ENCODE measurements at regions not wholly inside any gene's neighbourhood (a gene's known extent, or its start where the extent isn't known, plus 50 kb on each side); places are given as distances from the start of the nearest gene placed in this dataset.
"Not testable (repeated sequence)": the region's sequence is repeated elsewhere in the genome, so short reads cannot be mapped to it uniquely, and the experiment has no call there.

- Mint-ChIP-seq H3K9me3 (ENCODE audit: unreplicated experiment) (peaks cover 50% of the 10 kb centered on the region), H3K27me3 (ENCODE audit: unreplicated experiment) (peaks cover 23% of the 10 kb centered on the region), H3K36me3 (ENCODE audit: low read depth, unreplicated experiment) (peaks cover 22% of the 10 kb centered on the region)
- not testable (repeated sequence) for H3K4me3 Mint-ChIP-seq (ENCODE audit: unreplicated experiment); H3K27ac Mint-ChIP-seq (ENCODE audit: unreplicated experiment); DNase-seq (ENCODE audit: low spot score); H3K4me1 Mint-ChIP-seq (ENCODE audit: unreplicated experiment)
These were observed 128.4 kb upstream of the FOXD4L5 start for GRCh38 chr9:65413371-65413770.

GRCh38 chr9:65411901-65412300 is 126.9 kb upstream of the FOXD4L5 start:
- H3K9me3 Mint-ChIP-seq (ENCODE audit: unreplicated experiment), result peaks cover 60% of the 10 kb centered on the region
- no peak for DNase-seq (ENCODE audit: low spot score)
- peaks cover 29% of the 10 kb centered on the region for H3K36me3 Mint-ChIP-seq (ENCODE audit: low read depth, unreplicated experiment)
- no peak for TF ChIP-seq CTCF (IDR thresholded peaks at IDR 0.05; ENCODE audit: unreplicated experiment)
- H3K27ac Mint-ChIP-seq (ENCODE audit: unreplicated experiment), result no peak overlapping the region
- peaks cover 31% of the 10 kb centered on the region for H3K27me3 Mint-ChIP-seq (ENCODE audit: unreplicated experiment)
- H3K4me1 Mint-ChIP-seq (ENCODE audit: unreplicated experiment), result no peaks in the 10 kb centered on the region
- H3K4me3 Mint-ChIP-seq (ENCODE audit: unreplicated experiment), result no peak overlapping the region

- H3K27ac Mint-ChIP-seq (ENCODE audit: unreplicated experiment), result no peak overlapping the region
These were observed 126.3 kb upstream of the FOXD4L5 start for GRCh38 chr9:65411336-65411735.

GRCh38 chr9:65410926-65411325 is 125.9 kb upstream of the FOXD4L5 start:
- H3K27me3 Mint-ChIP-seq (ENCODE audit: unreplicated experiment), result peaks cover 32% of the 10 kb centered on the region
- H3K27ac Mint-ChIP-seq (ENCODE audit: unreplicated experiment), result no peak overlapping the region
- no peak overlapping the region for H3K4me3 Mint-ChIP-seq (ENCODE audit: unreplicated experiment)
- TF ChIP-seq CTCF (IDR thresholded peaks at IDR 0.05; ENCODE audit: unreplicated experiment), result no peak
- H3K4me1 Mint-ChIP-seq (ENCODE audit: unreplicated experiment), result no peaks in the 10 kb centered on the region
- peaks cover 60% of the 10 kb centered on the region for H3K9me3 Mint-ChIP-seq (ENCODE audit: unreplicated experiment)
- DNase-seq (ENCODE audit: low spot score), result no peak
- H3K36me3 Mint-ChIP-seq (ENCODE audit: low read depth, unreplicated experiment), result peaks cover 32% of the 10 kb centered on the region

More at GRCh38 chr9:65411336-65411735, 126.3 kb upstream of the FOXD4L5 start:
- Mint-ChIP-seq H3K4me3 (ENCODE audit: unreplicated experiment) (no peak overlapping the region), H3K4me1 (ENCODE audit: unreplicated experiment) (no peaks in the 10 kb centered on the region), H3K27me3 (ENCODE audit: unreplicated experiment) (peaks cover 31% of the 10 kb centered on the region), H3K36me3 (ENCODE audit: low read depth, unreplicated experiment) (peaks cover 29% of the 10 kb centered on the region), H3K9me3 (ENCODE audit: unreplicated experiment) (peaks cover 60% of the 10 kb centered on the region)
- TF ChIP-seq CTCF (IDR thresholded peaks at IDR 0.05; ENCODE audit: unreplicated experiment), result no peak
- no peak for DNase-seq (ENCODE audit: low spot score)

- Mint-ChIP-seq H3K36me3 (ENCODE audit: low read depth, unreplicated experiment) (peaks cover 23% of the 10 kb centered on the region), H3K9me3 (ENCODE audit: unreplicated experiment) (peaks cover 53% of the 10 kb centered on the region), H3K27ac (ENCODE audit: unreplicated experiment) (no peak overlapping the region), H3K4me3 (ENCODE audit: unreplicated experiment) (no peak overlapping the region), H3K27me3 (ENCODE audit: unreplicated experiment) (peaks cover 33% of the 10 kb centered on the region), H3K4me1 (ENCODE audit: unreplicated experiment) (no peaks in the 10 kb centered on the region)
- TF ChIP-seq CTCF (IDR thresholded peaks at IDR 0.05; ENCODE audit: unreplicated experiment), result no peak
- DNase-seq (ENCODE audit: low spot score), result no peak
These were observed 124.5 kb upstream of the FOXD4L5 start for GRCh38 chr9:65409471-65409980.

- not testable (repeated sequence) for DNase-seq (ENCODE audit: low spot score); H3K4me3 Mint-ChIP-seq (ENCODE audit: unreplicated experiment); H3K4me1 Mint-ChIP-seq (ENCODE audit: unreplicated experiment); H3K27ac Mint-ChIP-seq (ENCODE audit: unreplicated experiment)
- Mint-ChIP-seq H3K9me3 (ENCODE audit: unreplicated experiment) (peaks cover 48% of the 10 kb centered on the region), H3K27me3 (ENCODE audit: unreplicated experiment) (peaks cover 32% of the 10 kb centered on the region), H3K36me3 (ENCODE audit: low read depth, unreplicated experiment) (peaks cover 18% of the 10 kb centered on the region)
These were observed 123.8 kb upstream of the FOXD4L5 start for GRCh38 chr9:65408806-65409205.

GRCh38 chr9:65406625-65407024 is 121.6 kb upstream of the FOXD4L5 start:
- not testable (repeated sequence) for DNase-seq (ENCODE audit: low spot score); H3K4me3 Mint-ChIP-seq (ENCODE audit: unreplicated experiment); H3K27ac Mint-ChIP-seq (ENCODE audit: unreplicated experiment); H3K4me1 Mint-ChIP-seq (ENCODE audit: unreplicated experiment)
- H3K27me3 Mint-ChIP-seq (ENCODE audit: unreplicated experiment), result peaks cover 33% of the 10 kb centered on the region
- peaks cover 22% of the 10 kb centered on the region for H3K36me3 Mint-ChIP-seq (ENCODE audit: low read depth, unreplicated experiment)
- peaks cover 42% of the 10 kb centered on the region for H3K9me3 Mint-ChIP-seq (ENCODE audit: unreplicated experiment)

- Mint-ChIP-seq H3K36me3 (ENCODE audit: low read depth, unreplicated experiment) (peaks cover 22% of the 10 kb centered on the region), H3K27me3 (ENCODE audit: unreplicated experiment) (peaks cover 32% of the 10 kb centered on the region), H3K9me3 (ENCODE audit: unreplicated experiment) (peaks cover 37% of the 10 kb centered on the region)
- H3K27ac Mint-ChIP-seq (ENCODE audit: unreplicated experiment); H3K4me3 Mint-ChIP-seq (ENCODE audit: unreplicated experiment); H3K4me1 Mint-ChIP-seq (ENCODE audit: unreplicated experiment); DNase-seq (ENCODE audit: low spot score): not testable (repeated sequence)
These were observed 120.8 kb upstream of the FOXD4L5 start for GRCh38 chr9:65405766-65406165.
